ENCODE measurements at regions not wholly inside any gene's neighbourhood (a gene's known extent, or its start where the extent isn't known, plus 50 kb on each side); places are given as distances from the start of the nearest gene placed in this dataset.

- TF ChIP-seq FOS (IDR thresholded peaks at IDR 0.05; ENCODE audit: borderline replicate concordance, insufficient read depth, low read length): no peak
- TF ChIP-seq EZH2 (IDR thresholded peaks at IDR 0.05; ENCODE audit: borderline replicate concordance, low read depth, low read length, severe bottlenecking): no peak
- no peak for TF ChIP-seq CTCF (IDR thresholded peaks at IDR 0.05; ENCODE audit: extremely low read depth in 1 of 2, insufficient read depth in 1 of 2, low read depth in 1 of 2, low read length in 2 of 2)
- no peak for TF ChIP-seq POLR2A (IDR thresholded peaks at IDR 0.05; ENCODE audit: low read depth, low read length)
- TF ChIP-seq POLR2AphosphoS5 (IDR thresholded peaks at IDR 0.05; ENCODE audit: insufficient read depth, low read depth, low read length): no peak
Measured at GRCh38 chr9:126207256-126207655, 119.4 kb upstream of the MVB12B start.

All from endothelial cell of umbilical vein (primary cell).